ENCODE measurements at regions not wholly inside any gene's neighbourhood (a gene's known extent, or its start where the extent isn't known, plus 50 kb on each side); places are given as distances from the start of the nearest gene placed in this dataset.

- CTCF ChIA-PET, result no interaction called here
- POLR2A ChIA-PET, result no interaction called here
- no peak for TF ChIP-seq HDGF (IDR thresholded peaks at IDR 0.05; ENCODE audit: borderline replicate concordance)
- TF ChIP-seq FOXA1 (IDR thresholded peaks at IDR 0.05), result no peak
- TF ChIP-seq NFRKB (IDR thresholded peaks at IDR 0.05), result no peak
- no peak for TF ChIP-seq FOXM1 (IDR thresholded peaks at IDR 0.05; ENCODE audit: borderline replicate concordance)
- no peak for TF ChIP-seq SP1 (IDR thresholded peaks at IDR 0.05)
- TF ChIP-seq ELF4 (IDR thresholded peaks at IDR 0.05), result no peak
- TF ChIP-seq TARDBP (IDR thresholded peaks at IDR 0.05), result no peak
- no peak for TF ChIP-seq CTBP1 (IDR thresholded peaks at IDR 0.05; ENCODE audit: borderline replicate concordance)
- no peak for TF ChIP-seq PKNOX1 (IDR thresholded peaks at IDR 0.05)
- TF ChIP-seq FOXK2 (IDR thresholded peaks at IDR 0.05), result no peak
- no peak for TF ChIP-seq BHLHE40 (IDR thresholded peaks at IDR 0.05; ENCODE audit: borderline replicate concordance)
- DNase-seq (ENCODE audit: extremely low spot score), result no peak
Measured at GRCh38 chr1:219281831-219282230, 108.2 kb downstream of the LYPLAL1 start.

GRCh38 chr1:219279017-219279770 is 105.5 kb downstream of the LYPLAL1 start:
- no peak for DNase-seq (ENCODE audit: extremely low spot score)
- ChIA-PET POLR2A (no interaction called here), CTCF (interaction anchor here (0.6 to 1.0 kb wide), 2 partner anchors 69 to 106 kb away, joined by 3 to 5 read pairs; no protein-coding TSS in a partner anchor)
- TF ChIP-seq CTBP1 (IDR thresholded peaks at IDR 0.05; ENCODE audit: borderline replicate concordance) (peak; percentile 54; the same call in 1 of the 2 replicates), SUZ12 (IDR thresholded peaks at IDR 0.05) (no peak)

- DNase-seq (ENCODE audit: extremely low spot score), result no peak
- TF ChIP-seq BHLHE40 (IDR thresholded peaks at IDR 0.05; ENCODE audit: borderline replicate concordance), result no peak
- no peak for TF ChIP-seq FOXK2 (IDR thresholded peaks at IDR 0.05)
- TF ChIP-seq SP1 (IDR thresholded peaks at IDR 0.05), result no peak
- TF ChIP-seq NFRKB (IDR thresholded peaks at IDR 0.05), result no peak
- TF ChIP-seq TARDBP (IDR thresholded peaks at IDR 0.05), result no peak
- ChIA-PET CTCF (no interaction called here), POLR2A (no interaction called here)
Measured at GRCh38 chr1:219278288-219278687, 104.6 kb downstream of the LYPLAL1 start.

GRCh38 chr1:219277304-219278105 is 103.8 kb downstream of the LYPLAL1 start:
- ChIA-PET POLR2A (no interaction called here), CTCF (interaction anchor here (0.9 kb wide), 1 partner anchor 384 kb away, joined by 3 read pairs; no protein-coding TSS in a partner anchor)
- DNase-seq (ENCODE audit: extremely low spot score), result no peak
- TF ChIP-seq FOXK2 (IDR thresholded peaks at IDR 0.05) (no peak), ZNF384 (IDR thresholded peaks at IDR 0.05) (no peak), NFRKB (IDR thresholded peaks at IDR 0.05) (no peak), ELF4 (IDR thresholded peaks at IDR 0.05) (no peak), PKNOX1 (IDR thresholded peaks at IDR 0.05) (no peak), FOXM1 (IDR thresholded peaks at IDR 0.05; ENCODE audit: borderline replicate concordance) (no peak), HDGF (IDR thresholded peaks at IDR 0.05; ENCODE audit: borderline replicate concordance) (no peak), ARNT (IDR thresholded peaks at IDR 0.05) (no peak), SUZ12 (IDR thresholded peaks at IDR 0.05) (no peak), L3MBTL2 (conservative IDR thresholded peaks at IDR 0.05) (no peak), TARDBP (IDR thresholded peaks at IDR 0.05) (no peak)

- DNase-seq (ENCODE audit: extremely low spot score), result no peak
- TF ChIP-seq PKNOX1 (IDR thresholded peaks at IDR 0.05), result no peak
- no peak for TF ChIP-seq L3MBTL2 (conservative IDR thresholded peaks at IDR 0.05)
- no peak for TF ChIP-seq LEF1 (IDR thresholded peaks at IDR 0.05; ENCODE audit: borderline replicate concordance)
- TF ChIP-seq ZNF384 (IDR thresholded peaks at IDR 0.05), result no peak
- no peak for TF ChIP-seq CTBP1 (IDR thresholded peaks at IDR 0.05; ENCODE audit: borderline replicate concordance)
- TF ChIP-seq BHLHE40 (IDR thresholded peaks at IDR 0.05; ENCODE audit: borderline replicate concordance), result no peak
- TF ChIP-seq TARDBP (IDR thresholded peaks at IDR 0.05), result no peak
- TF ChIP-seq NFRKB (IDR thresholded peaks at IDR 0.05), result no peak
- no peak for TF ChIP-seq HDGF (IDR thresholded peaks at IDR 0.05; ENCODE audit: borderline replicate concordance)
- no peak for TF ChIP-seq FOXK2 (IDR thresholded peaks at IDR 0.05)
- no peak for TF ChIP-seq ELF4 (IDR thresholded peaks at IDR 0.05)
- TF ChIP-seq FOXM1 (IDR thresholded peaks at IDR 0.05; ENCODE audit: borderline replicate concordance), result no peak
- TF ChIP-seq ARNT (IDR thresholded peaks at IDR 0.05), result no peak
- TF ChIP-seq SP1 (IDR thresholded peaks at IDR 0.05), result no peak
- no peak for TF ChIP-seq SUZ12 (IDR thresholded peaks at IDR 0.05)
- no peak for TF ChIP-seq FOXA1 (IDR thresholded peaks at IDR 0.05)
- ChIA-PET CTCF (no interaction called here), POLR2A (no interaction called here)
Measured at GRCh38 chr1:219276049-219276738, 102.5 kb downstream of the LYPLAL1 start.

All from HEK293T (cell line).